Activated B cell treated with CpG ODN at 0.5 μM for 24 hours (primary cell): ENCODE measurements at regions not wholly inside any gene's neighbourhood (a gene's known extent, or its start where the extent isn't known, plus 50 kb on each side); places are given as distances from the start of the nearest gene placed in this dataset.

ENCODE experiments used
- ATAC-seq: fragments of 200-7000 bp; cut with Tn5 transposase; one replicate; pipeline ENCODE4 v1.10.0; 2021; ENCODE audit warnings: low read depth, mild to moderate bottlenecking, moderate library complexity
- CTCF ChIA-PET: fragments of 350-600 bp; sonication (Branson Sonifier 250); formaldehyde crosslinking; loops from one replicate; lab custom pipeline; 2021; ENCODE audit warnings: antibody characterized with exemption; lab: Charles Lee
- POLR2A ChIA-PET: fragments of 350-600 bp; sonication (Branson Sonifier 250); formaldehyde crosslinking; loops from one replicate; lab custom pipeline; 2021; ENCODE audit warnings: antibody characterized with exemption; lab: Charles Lee
- DNase-seq: peaks from one replicate; pipeline ENCODE4 v3.0.0; 2022
- H3K27ac Mint-ChIP-seq: one replicate; pipeline ENCODE4 v1.8.0; 2020; ENCODE audit warnings: mixed read lengths
- H3K27me3 Mint-ChIP-seq: one replicate; pipeline ENCODE4 v1.8.0; 2021; ENCODE audit warnings: mixed read lengths
- H3K36me3 Mint-ChIP-seq: one replicate; pipeline ENCODE4 v1.8.0; 2021; ENCODE audit warnings: low read depth, mixed read lengths
- H3K4me1 Mint-ChIP-seq: one replicate; pipeline ENCODE4 v1.8.0; 2021; ENCODE audit warnings: mixed read lengths
- H3K4me3 Mint-ChIP-seq: one replicate; pipeline ENCODE4 v1.8.0; 2020; ENCODE audit warnings: mild to moderate bottlenecking, mixed read lengths
- H3K9me3 Mint-ChIP-seq: one replicate; pipeline ENCODE4 v1.8.0; 2020; ENCODE audit warnings: mixed read lengths
- CTCF ChIP-seq: fragments of 200-600 bp; IDR thresholded peaks from one replicate; pipeline ENCODE4 v1.8.0; 2022; ENCODE audit warnings: antibody characterized with exemption, mild to moderate bottlenecking
- intact Hi-C: fragments of 100-400 bp; cut with micrococcal nuclease; formaldehyde crosslinking; loops from one replicate; pipeline ENCODE4 v1.15.1; 2024

- Mint-ChIP-seq H3K4me1 (no peaks in the 10 kb centered on the region), H3K9me3 (peaks cover 7% of the 10 kb centered on the region), H3K4me3 (no peak overlapping the region), H3K36me3 (no peaks in the 10 kb centered on the region), H3K27ac (no peak overlapping the region), H3K27me3 (peaks cover 18% of the 10 kb centered on the region)
- intact Hi-C loops: no loop called here
- POLR2A ChIA-PET: no interaction called here
- ATAC-seq (no peak), DNase-seq (no peak)
- CTCF ChIA-PET: no interaction called here
- TF ChIP-seq CTCF: no peak
These were observed 125.3 kb upstream of the CELF2 start for GRCh38 chr10:10892290-10892875.

- intact Hi-C loops: no loop called here
- H3K27ac Mint-ChIP-seq: no peak overlapping the region
- ChIA-PET CTCF (no interaction called here), POLR2A (no interaction called here)
- no peak overlapping the region for H3K4me3 Mint-ChIP-seq
- peaks cover 17% of the 10 kb centered on the region for H3K27me3 Mint-ChIP-seq
- no peak for ATAC-seq
- H3K4me1 Mint-ChIP-seq: no peaks in the 10 kb centered on the region
- H3K36me3 Mint-ChIP-seq: no peaks in the 10 kb centered on the region
- peaks cover 7% of the 10 kb centered on the region for H3K9me3 Mint-ChIP-seq
- no peak for TF ChIP-seq CTCF
- DNase-seq: no peak
These were observed 120.3 kb upstream of the CELF2 start for GRCh38 chr10:10897400-10897799.

GRCh38 chr10:10901906-10902305 lies 115.8 kb upstream of the CELF2 start:
- no peak for ATAC-seq
- H3K9me3 Mint-ChIP-seq: no peaks in the 10 kb centered on the region
- ChIA-PET POLR2A (no interaction called here), CTCF (no interaction called here)
- no peak for DNase-seq
- H3K4me3 Mint-ChIP-seq: no peak overlapping the region
- no peaks in the 10 kb centered on the region for H3K4me1 Mint-ChIP-seq
- peaks cover 4% of the 10 kb centered on the region for H3K27me3 Mint-ChIP-seq
- no peak for TF ChIP-seq CTCF
- no peaks in the 10 kb centered on the region for H3K36me3 Mint-ChIP-seq
- H3K27ac Mint-ChIP-seq: no peak overlapping the region
- intact Hi-C loops: no loop called here

- no peaks in the 10 kb centered on the region for H3K4me1 Mint-ChIP-seq
- no peak overlapping the region for H3K4me3 Mint-ChIP-seq
- CTCF ChIA-PET: no interaction called here
- no peaks in the 10 kb centered on the region for H3K9me3 Mint-ChIP-seq
- H3K27me3 Mint-ChIP-seq: peaks cover 4% of the 10 kb centered on the region
- ATAC-seq: no peak
- H3K36me3 Mint-ChIP-seq: no peaks in the 10 kb centered on the region
- H3K27ac Mint-ChIP-seq: no peak overlapping the region
- DNase-seq: no peak
- no peak for TF ChIP-seq CTCF
- intact Hi-C loops: no loop called here
- POLR2A ChIA-PET: no interaction called here
These were observed 114.7 kb upstream of the CELF2 start for GRCh38 chr10:10902951-10903350.

- no peaks in the 10 kb centered on the region for H3K9me3 Mint-ChIP-seq
- no peak for DNase-seq
- intact Hi-C loops: no loop called here
- no peak overlapping the region for H3K27ac Mint-ChIP-seq
- H3K36me3 Mint-ChIP-seq: no peaks in the 10 kb centered on the region
- no peaks in the 10 kb centered on the region for H3K27me3 Mint-ChIP-seq
- CTCF ChIA-PET: no interaction called here
- POLR2A ChIA-PET: no interaction called here
- H3K4me3 Mint-ChIP-seq: no peak overlapping the region
- no peaks in the 10 kb centered on the region for H3K4me1 Mint-ChIP-seq
- ATAC-seq: no peak
- no peak for TF ChIP-seq CTCF
These were observed 114.1 kb upstream of the CELF2 start for GRCh38 chr10:10903620-10904019.
